Activated T-cell treated with anti-CD3 and anti-CD28 coated beads for 4 hours (primary cell): ENCODE measurements at regions not wholly inside any gene's neighbourhood (a gene's known extent, or its start where the extent isn't known, plus 50 kb on each side); places are given as distances from the start of the nearest gene placed in this dataset.
"Not testable (repeated sequence)": the region's sequence is repeated elsewhere in the genome, so short reads cannot be mapped to it uniquely, and the experiment has no call there.

ENCODE experiments used
- DNase-seq: peaks from one replicate; pipeline ENCODE4 v3.0.0-alpha.2; 2020

DNA sequence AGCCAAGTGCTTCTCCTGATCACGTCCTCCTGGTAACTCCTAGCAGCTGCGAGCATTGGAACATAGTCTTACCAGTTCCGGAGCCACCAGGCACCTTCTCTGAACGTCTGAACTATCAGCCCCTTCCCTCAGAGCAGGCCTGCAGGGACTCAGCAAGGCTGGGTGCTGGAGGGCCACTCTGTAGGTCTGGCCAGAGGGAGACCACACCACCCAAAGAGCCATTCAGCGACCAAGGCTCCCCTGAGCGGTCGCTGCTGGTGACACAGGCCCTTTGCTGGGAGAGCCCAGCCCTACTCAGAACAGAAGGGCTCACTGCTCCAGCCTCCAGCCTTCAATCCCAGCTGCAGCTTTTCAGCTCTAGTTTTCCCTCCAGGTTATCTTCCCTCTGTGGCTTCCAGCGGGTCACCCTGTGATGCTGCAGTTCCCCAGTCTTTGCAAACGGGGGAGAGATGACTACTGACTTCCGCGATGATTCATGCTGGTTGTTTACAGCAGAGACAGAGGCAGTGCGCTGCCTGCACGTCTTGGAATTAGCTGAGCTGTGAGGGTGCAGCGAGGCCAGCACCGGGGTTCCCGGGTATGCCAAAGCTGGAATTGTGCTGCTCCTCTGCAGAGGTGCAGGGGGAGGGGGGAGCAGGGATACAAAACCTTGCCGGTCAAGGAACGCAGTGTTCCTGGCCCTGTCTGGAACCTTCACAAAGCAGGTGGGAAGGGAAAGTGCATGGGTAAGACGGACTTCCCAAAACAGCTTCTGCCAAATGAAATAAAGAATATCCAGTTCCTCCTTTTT is 161.4 kb downstream of the LY86 start:
- peak; percentile 11 for DNase-seq

DNA sequence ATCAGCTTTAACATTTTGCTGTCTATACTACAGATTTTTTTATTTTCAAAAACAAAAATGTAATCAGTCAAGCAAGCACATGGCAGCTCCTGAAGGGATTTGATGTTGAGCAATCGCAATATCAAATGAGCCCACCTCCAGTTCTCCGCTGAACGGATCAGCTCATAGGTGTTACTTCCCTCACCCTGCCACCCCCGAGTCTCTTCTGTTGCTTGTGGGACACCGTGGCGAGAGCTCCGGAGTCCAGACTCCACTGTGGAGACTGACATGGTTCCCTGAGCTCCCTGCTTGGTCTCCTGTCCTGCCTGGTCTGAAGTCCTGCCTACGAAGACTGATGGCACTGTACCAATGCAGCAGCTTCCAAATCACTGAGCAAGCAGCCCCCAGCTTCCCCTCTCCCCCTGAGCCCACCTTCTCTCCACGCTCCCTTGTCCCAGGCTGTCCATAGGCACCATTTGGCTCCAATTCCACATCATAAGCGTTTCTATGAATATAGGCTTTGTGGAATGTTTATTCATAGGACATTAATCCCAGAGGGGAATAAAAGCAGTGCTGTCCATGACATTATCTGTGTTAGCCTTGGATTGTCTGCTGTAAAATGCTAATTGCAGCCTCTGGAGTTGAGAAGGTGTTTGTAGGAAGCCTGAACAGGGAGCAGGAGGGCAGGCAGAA is 162.2 kb downstream of the LY86 start:
- no peak for DNase-seq

DNA sequence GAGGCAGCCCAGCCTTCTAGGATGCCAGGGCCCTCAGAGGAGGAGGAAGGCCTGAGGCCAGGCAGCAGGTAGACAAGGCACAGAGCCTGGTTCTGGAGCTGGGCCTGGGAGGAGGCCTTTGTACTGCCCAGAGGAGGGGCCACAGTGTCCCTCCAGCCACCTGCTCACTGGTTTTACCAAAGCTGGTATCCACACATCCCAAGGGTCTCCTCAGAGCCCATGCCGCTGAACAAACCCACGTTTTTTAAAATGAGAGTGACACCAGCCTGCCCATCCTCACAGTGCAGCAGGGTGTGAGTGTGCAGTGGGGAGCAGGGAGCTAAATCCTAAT is 162.7 kb downstream of the LY86 start:
- DNase-seq: no peak

DNA sequence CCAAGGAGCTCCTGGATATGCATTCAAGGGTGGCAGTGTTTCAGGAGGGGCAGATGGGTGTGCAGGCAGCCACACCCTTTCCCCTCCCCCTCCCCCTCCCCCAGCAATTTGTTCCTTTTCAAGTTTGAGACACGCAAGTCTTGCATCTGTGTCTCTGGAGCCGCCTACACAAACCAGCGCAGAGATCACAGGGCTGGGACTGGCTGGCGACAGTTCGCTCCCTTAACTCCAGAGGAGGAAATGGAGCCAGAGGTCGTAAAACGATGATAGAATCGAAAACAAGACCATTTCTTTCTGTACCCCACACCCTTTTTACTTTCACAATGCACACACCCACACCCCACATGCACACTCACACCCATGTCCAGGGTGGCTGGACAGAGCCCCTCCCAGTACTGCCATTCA is 163.1 kb downstream of the LY86 start:
- no peak for DNase-seq

DNA sequence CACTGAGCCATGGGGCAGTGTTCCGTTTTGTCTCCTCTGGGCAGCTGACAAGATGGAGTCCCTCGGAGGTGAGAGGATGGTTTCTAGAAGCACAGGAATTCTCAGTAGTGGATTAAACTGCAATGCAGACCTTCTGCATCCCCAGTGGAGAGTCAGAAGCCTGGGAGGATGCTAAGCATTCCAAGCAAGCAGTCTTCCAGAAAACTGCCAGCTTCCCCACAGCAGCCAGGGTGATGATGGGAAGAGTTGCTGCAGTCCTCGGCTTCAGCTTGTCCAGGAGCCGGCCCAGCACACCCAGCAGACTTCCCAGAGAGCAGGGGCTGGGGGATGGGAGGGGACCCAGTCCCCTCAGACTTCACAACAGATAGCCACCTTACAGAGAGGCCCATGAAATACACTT is 163.6 kb downstream of the LY86 start:
- no peak for DNase-seq

DNA sequence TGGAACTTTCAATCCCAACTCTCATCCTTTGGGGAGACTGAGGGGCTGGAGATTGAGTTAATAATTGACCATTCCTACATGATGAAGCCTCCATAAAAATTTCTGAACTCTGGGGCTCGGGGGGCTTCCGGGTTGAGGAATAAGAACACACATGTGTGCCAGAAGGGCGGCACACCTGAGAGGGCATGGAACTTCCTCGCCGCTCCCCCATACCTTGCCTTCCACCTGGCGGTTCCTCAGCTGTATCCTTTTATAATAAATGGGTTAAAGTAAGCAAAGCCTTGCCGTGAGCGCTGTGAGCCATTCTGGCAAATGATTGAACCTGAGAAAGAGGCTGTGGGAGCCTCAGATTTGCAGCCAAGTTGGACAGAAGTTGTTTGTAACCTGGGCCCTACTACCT is 164.8 kb downstream of the LY86 start:
- no peak for DNase-seq

DNA sequence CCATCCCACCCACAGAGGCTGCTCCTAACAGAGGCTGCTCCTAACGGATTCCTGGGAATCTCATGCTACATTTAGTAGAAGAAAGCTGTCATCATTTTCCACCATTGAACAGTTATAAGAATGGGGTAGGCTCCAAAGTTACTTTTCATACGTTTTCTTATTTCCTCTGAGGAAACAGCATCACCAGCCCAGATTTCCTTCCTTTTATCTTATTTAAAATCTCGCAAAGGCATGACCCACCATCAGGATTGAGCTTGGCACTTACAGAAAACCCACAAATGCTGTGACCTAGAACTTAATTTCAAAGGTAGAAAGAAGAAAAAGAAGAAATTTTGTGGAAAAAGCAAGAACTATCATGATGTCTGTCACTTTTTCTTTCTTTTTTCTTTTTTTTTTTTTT is 168.0 kb downstream of the LY86 start:
- DNase-seq: no peak

DNA sequence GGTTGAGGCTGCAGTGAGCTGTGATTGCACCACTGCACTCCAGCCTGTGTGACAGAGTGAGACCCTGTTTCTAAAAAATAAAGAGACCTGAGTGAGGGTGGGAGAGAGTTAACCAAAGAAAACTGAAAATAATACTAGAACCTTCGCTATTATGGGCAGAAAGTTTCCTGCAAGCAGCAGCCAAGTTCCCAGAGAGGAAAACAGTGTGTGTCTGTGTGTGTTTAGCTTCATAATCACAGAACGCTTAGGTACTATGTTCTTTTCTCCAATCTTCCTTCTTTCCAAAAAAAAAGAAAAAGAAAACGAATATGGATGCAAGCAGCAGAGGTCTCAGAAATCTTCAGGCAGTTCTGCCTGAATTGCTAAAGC is 170.0 kb downstream of the LY86 start:
- DNase-seq: no peak

DNA sequence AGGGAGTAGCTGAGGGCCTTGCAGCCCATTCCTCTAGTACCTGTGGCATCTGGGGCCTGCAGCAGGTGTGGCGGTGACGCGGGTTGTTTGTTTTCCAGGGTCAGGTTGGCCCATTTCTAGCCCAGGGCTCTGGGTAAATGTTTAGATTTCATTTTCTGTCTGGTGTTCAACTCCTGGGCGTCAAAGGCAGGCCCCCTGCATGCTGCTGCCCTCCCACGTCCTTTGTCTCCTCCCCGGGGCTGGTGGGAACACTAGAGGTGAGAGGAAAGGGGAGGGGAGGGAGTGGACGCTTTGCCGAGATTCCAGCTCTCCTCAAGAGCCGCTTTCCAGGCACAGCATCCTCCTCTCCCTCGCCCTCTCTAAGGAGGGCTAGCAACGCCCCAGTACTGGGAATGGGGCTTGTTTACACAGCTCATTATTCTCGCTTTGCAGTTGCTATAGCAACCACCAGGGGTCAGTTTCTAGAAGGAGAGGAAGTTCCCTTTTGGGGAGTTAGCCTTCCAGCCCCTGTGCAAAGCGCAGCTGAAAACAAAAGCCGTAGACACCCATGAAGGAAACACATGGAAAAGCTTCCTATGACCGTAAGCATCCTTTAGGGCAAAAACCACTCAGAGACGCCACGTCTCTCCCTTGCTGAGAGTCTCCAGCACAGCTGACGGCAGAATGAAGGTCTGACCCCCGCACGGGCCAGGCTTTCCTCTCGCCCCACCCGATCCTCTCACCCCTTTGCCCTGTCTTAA is 170.6 kb downstream of the LY86 start:
- DNase-seq: no peak

DNA sequence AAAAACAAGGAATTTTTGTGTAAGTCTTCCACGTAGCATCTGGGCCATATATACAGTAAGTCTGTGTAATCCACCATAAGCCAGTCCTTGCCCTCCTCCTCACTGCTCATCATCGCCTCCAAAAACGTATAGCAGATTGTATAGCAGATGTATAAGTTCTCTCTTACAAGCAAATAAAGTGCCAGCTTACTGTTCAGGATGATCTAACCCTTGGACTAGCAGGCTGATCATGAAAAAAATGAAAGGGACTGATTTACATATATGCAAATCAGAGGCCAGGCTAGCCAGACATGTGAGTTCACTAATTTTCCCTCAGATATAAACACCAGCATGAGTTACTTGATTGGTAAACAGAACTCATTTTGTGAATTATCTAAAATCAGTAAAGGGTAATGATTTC is 171.5 kb downstream of the LY86 start:
- no peak for DNase-seq

DNA sequence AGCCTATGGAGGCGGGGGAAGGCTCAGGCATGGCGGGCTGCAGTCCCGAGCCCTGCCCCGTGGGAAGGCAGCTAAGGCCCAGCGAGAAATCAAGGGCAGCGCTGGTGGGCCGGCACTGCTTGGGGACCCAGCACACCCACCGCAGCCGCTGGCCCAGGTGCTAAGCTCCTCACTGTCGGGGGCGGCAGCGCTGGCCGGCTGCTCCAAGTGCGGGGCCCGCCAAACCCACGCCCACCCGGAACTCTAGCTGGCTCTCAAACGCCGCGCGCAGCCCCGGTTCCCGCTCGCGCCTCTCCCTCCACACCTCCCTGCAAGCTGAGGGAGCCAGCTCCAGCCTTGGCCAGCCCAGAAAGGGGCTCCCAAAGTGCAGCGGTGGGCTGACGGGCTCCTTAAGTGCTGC is 174.0 kb downstream of the LY86 start:
- not testable (repeated sequence) for DNase-seq

DNA sequence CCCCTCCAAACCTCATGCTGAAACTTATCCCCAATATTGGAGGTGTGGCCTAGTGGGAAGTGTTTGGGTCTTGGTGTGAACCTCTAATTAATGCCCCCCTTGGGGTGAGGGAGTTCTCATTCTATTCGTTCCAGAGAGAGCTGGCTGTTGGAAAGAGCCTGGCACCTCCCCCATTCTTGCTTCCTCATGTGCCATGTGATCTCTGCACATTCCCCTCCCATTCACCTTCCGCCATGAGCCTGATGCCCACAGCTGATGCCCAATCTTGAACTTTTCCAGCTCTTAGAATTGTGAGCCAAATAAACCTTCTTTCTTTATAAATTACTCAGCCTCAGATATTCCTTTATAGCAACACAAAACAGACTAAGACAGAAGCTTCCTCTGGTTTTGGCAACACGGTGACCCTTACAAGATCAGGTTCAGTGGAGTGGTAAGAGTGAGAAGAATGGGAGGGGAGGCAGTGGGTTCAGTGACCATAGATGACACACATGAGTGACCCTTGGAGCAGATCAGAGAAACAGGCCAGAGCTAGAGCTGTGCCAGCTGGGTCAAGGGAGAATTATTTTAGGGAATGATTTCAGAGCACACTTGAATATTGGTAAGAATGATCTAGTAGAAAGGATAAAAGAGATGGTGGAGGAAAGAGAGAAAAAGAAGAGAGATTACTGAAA is 176.4 kb downstream of the LY86 start:
- DNase-seq: no peak

DNA sequence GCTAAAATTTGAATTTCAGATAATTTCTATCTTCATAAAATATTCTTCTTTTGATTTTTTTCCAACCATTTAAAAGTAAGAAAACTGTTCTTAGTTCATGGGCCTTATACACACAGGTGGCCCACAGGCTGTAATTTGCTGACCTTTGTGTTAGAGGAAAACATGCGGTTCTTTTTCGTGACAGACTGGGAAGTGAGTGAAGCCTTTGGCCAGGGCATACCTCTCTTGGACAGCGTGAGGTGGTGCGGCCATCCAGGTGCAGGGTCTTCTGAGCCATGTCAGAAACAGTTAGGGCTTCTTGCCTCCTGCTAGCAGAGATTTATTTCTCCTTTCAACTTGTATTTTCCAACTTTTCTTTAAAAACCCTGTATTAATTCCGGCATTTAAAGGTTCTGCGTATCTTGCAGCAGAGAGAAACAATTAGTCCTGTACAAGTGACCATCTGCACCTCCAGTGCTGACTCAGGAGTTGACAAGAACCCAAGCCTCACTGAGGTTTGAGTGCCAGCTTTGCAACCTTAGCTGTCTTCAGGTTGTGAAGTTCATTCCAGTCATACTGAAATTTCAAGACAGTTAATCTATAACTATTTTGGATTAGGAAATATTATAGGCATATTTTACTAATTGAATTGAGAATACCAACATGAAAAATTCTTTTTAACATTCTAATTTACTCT is 177.8 kb downstream of the LY86 start:
- DNase-seq: no peak

DNA sequence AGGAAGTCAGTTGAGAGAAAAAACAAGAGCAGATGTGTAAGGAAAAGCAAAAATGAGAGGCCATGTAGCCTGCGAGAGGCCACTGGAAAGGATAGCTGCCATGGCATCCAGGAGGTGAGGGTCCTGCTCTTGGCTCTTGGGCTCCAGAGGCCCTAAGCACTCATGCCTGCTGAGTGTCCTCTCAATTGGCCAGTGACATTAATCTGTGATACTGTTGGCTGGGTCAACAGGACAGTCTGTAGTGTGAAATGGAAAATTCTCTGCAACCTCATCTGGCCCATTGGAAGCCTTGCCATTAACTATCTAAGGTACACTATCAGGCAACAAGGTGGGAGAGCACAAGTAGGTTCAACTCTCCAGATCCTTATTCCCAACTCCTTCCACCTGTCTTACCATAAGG is 180.9 kb downstream of the LY86 start:
- no peak for DNase-seq

DNA sequence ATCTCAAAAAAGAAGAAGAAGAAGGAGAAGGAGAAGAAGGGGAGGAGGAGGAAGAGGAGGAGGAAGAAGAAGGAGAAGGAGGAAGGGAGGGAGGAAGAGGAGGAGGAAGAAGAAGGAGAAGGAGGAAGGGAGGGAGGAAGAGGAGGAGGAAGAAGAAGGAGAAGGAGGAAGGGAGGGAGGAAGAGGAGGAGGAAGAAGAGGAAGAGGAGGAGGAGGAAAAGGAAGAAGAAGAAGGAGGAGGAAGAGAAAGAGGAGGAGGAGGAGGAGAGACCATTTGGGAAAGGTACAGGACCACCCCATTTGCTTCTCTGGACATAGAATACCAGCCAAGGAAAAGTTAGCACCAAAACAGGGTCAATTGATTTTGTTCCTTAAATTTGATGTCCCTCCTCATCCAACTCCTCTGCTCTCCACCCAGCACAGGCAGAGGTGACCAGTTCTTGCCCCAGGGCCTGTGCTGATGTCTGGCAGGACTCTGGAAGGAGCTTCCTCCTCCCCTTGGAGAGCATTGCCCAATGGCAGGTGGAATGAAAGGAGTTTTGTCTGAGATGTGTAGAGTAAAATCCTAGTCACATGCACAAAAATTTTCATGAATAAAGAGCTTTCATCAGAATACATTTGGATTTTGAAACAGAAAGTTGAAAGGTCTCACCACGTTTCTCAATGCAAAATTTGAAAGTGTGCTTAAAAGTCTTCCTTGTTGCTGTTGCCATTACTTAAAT is 182.9 kb downstream of the LY86 start:
- no peak for DNase-seq

DNA sequence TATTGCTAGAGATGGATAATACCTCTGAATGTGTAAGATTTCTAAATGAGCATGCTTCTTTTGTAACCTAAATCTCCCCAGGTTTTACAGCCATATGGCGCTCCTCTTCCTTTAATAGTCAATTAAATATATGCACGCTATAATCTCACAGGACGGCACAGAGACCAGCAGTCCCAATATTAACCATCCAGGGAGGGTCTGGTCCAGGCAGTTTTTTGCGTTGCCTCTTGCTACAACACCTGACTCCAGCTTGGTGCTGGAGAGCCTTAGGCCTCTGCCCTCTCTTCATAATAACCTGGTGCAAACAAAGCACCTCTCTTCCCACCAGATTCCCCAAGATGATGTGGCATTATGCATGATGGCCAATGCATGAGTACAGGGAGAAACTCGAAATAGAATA is 183.4 kb downstream of the LY86 start:
- no peak for DNase-seq

DNA sequence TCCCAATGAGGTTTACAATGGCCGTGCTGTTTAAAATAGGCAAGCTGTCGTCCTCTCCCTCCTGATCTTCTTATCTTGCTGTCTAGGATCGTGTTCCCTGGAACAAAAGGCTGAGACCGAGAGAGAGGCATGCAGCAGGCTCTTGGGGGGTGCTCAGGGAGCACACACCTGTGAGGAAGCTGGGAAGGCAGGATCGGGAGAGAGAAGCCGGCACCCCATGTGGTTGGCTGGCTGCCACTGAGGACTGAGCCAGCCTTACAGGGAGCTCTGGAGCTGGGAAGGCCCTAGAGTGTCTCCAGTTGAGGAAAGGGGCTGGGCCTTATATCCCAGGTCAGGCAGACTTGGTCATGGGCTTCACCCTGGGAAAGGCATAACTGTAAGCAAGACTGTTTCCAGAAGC is 184.2 kb downstream of the LY86 start:
- no peak for DNase-seq

DNA sequence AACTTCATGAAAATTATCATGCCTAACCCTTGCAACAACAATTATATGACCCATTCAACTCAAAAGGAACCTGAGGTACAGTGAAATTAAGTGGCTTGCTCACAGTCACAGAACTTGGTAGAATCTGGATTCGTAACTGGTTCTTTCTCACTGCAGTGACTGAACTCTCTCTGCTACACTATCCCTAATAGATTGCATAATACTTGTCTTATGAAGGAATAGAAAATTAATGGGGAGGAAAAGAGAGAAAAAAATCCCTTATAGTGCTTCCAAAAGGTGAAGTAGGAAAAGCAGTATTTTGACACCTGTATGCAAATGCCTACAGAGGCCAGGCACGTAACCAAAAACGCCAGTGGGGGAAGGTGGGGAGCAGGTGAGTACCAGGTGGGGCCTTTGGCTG is 186.6 kb downstream of the LY86 start:
- no peak for DNase-seq

DNA sequence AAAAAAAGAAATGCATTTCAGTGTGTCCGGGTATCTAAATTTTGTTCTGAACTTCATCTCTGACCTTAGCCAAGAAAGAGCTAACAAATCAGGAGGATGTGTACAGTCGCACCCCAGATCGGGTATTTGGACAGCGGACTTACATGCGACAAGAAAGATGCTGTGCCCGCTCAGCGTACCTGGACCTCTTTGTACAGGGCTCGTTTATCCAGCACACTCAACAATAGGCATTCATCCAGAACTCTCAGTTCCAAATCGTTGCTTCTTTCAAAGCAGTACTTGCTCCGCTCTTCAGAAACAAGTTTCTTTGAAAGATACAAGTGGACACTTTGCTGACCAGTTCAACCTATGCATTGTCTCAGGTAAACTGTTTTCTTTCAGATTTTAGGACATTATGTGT is 191.7 kb downstream of the LY86 start:
- no peak for DNase-seq

DNA sequence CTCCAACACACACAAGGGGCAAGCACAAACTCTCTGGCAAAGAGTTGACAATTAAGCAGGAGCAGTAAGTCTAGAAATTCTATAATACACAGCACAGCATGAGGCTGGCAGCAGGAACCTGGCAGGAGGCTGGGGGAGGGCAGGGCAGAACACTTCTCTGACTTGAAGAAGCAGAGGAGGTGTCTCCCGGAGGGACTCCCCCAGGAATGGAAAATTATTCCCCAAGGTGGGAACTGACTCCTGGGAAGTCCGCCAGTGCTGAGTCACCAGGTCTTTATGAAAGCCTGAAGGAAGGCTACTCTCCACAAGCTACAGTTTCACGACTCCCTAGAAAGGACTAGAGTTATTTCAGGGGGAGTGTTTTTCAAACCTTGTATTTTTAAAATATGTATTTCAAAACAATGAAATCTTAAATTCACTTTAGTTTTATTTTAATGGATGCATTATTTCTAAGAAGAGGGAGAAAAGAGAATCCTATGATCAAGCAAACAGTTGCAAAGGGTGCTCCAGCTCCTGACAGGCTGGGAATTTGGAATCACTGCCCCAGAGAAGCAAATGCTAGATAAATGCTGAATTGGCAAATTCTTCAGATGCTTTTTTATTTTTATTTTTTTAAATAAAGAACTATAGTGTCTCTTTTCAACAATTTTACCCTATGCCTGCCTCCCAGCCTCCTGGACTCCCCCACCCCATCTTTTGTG is 192.8 kb downstream of the LY86 start:
- DNase-seq: no peak

DNA sequence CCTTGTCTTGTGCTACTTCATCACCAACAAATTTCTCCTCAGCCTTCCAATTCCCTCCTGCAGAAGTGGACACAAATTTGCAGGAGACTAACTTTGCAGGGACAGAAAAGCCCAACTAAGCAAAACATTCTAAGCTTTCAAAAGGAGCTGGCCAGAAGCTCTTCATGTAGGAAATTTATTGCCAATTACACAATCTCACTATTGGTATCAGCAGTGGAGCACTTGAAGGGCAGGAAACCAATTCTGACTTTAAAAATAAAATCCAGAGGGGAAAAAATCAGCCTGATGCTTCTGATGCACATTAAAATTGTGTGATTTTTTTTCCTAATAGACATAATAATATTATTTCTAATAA is 193.3 kb downstream of the LY86 start:
- DNase-seq: no peak

DNA sequence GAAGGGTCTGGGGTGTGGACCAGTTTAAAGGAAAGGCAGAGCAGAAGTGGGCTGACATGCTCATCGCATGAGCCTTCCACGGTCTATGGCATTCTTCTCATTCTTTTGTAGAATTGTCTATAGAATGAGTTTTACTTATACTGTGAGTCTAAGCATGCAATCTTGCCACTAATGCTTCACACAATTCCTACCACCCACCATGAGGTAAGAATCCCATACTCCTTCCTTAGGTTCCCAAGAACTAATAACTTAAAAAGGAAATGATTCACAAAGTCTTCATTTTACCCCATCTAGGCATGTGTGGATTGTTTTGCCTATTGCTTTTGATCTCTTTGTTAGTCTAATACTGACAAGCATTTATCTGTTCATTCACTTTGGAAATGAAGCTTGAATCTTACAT is 195.2 kb downstream of the LY86 start:
- no peak for DNase-seq
